ENCODE measurements at regions not wholly inside any gene's neighbourhood (a gene's known extent, or its start where the extent isn't known, plus 50 kb on each side); places are given as distances from the start of the nearest gene placed in this dataset.

DNA sequence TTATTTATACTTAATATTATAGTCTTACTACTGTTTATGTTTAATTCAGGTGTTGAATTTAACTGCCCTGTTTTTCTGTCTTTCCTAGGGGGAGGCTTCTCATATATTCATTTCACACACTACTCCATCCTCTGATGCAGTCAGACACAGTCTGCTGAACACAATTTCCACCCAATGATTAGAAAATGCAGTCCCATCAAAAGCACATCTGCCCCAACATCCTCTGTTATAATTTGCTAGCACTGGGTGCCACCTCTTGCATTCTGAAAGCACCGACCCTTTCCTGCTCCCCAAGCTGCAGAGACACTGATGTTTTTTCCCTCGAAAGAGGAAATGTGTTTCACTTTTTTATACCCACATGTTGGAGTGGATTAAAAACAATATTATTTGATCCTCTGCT is 474.7 kb downstream of the PID1 start:
- ATAC-seq, result no peak
- TF ChIP-seq BACH2 (CRISPR knock-in tag; IDR thresholded peaks at IDR 0.05; ENCODE audit: borderline replicate concordance) (no peak), SNAI2 (CRISPR knock-in tag; IDR thresholded peaks at IDR 0.05) (no peak)
- TF ChIP-seq, protein P1, sequence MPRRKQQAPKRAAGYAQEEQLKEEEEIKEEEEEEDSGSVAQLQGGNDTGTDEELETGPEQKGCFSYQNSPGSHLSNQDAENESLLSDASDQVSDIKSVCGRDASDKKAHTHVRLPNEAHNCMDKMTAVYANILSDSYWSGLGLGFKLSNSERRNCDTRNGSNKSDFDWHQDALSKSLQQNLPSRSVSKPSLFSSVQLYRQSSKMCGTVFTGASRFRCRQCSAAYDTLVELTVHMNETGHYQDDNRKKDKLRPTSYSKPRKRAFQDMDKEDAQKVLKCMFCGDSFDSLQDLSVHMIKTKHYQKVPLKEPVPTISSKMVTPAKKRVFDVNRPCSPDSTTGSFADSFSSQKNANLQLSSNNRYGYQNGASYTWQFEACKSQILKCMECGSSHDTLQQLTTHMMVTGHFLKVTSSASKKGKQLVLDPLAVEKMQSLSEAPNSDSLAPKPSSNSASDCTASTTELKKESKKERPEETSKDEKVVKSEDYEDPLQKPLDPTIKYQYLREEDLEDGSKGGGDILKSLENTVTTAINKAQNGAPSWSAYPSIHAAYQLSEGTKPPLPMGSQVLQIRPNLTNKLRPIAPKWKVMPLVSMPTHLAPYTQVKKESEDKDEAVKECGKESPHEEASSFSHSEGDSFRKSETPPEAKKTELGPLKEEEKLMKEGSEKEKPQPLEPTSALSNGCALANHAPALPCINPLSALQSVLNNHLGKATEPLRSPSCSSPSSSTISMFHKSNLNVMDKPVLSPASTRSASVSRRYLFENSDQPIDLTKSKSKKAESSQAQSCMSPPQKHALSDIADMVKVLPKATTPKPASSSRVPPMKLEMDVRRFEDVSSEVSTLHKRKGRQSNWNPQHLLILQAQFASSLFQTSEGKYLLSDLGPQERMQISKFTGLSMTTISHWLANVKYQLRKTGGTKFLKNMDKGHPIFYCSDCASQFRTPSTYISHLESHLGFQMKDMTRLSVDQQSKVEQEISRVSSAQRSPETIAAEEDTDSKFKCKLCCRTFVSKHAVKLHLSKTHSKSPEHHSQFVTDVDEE (CRISPR knock-in tag; IDR thresholded peaks at IDR 0.05), result no peak
- TF ChIP-seq, protein P2, sequence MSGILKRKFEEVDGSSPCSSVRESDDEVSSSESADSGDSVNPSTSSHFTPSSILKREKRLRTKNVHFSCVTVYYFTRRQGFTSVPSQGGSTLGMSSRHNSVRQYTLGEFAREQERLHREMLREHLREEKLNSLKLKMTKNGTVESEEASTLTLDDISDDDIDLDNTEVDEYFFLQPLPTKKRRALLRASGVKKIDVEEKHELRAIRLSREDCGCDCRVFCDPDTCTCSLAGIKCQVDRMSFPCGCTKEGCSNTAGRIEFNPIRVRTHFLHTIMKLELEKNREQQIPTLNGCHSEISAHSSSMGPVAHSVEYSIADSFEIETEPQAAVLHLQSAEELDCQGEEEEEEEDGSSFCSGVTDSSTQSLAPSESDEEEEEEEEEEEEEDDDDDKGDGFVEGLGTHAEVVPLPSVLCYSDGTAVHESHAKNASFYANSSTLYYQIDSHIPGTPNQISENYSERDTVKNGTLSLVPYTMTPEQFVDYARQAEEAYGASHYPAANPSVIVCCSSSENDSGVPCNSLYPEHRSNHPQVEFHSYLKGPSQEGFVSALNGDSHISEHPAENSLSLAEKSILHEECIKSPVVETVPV (CRISPR knock-in tag; IDR thresholded peaks at IDR 0.05), result no peak

DNA sequence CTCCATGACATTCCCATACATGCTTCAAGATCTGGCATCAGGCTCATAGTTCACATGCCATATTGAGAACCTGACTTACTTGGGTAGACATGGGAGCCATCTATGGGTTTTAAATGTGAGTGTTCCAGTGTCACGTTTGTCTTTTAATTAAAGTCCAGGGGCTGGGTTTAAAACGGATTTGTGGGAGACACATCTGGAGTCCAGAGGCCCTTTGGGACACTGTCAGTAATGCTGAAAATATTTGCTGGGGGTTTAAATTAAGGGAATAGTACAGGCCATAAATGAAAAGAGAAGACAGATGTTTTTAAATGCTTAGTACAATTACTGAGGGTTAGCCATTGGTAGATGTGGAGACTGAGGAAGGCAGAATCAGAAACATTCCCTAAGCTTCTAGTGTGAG is 478.0 kb downstream of the PID1 start:
- ATAC-seq, result no peak

DNA sequence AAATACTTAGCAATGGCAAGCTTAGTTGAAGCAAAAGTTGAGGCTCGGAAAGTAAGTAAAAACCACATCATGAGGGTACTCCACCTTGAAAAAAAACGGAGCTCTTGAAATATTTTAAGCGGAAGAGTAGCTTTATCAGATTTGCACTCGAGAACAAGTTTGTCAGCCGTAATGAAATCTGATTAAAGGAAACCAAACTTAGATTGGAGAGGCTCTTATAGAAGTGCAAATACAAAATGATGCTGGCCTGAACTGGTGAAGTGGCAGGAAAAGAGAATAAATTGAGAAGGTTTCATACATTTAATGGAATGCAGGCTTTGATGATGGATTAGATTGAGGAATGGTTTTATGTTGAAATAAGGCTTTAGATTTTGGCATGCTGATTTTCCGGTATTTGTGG is 484.2 kb downstream of the PID1 start:
- TF ChIP-seq RARB (CRISPR knock-in tag; IDR thresholded peaks at IDR 0.05) (no peak), ZNF8 (CRISPR knock-in tag; IDR thresholded peaks at IDR 0.05) (no peak)
- TF ChIP-seq, protein P3, sequence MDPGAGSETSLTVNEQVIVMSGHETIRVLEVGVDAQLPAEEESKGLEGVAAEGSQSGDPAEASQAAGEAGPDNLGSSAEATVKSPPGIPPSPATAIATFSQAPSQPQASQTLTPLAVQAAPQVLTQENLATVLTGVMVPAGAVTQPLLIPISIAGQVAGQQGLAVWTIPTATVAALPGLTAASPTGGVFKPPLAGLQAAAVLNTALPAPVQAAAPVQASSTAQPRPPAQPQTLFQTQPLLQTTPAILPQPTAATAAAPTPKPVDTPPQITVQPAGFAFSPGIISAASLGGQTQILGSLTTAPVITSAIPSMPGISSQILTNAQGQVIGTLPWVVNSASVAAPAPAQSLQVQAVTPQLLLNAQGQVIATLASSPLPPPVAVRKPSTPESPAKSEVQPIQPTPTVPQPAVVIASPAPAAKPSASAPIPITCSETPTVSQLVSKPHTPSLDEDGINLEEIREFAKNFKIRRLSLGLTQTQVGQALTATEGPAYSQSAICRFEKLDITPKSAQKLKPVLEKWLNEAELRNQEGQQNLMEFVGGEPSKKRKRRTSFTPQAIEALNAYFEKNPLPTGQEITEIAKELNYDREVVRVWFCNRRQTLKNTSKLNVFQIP (CRISPR knock-in tag; IDR thresholded peaks at IDR 0.05; ENCODE audit: borderline replicate concordance, low read depth), result no peak

More for the DNA sequence above, 478.0 kb downstream of the PID1 start:
- no peak for TF ChIP-seq BACH2 (CRISPR knock-in tag; IDR thresholded peaks at IDR 0.05; ENCODE audit: borderline replicate concordance)
- TF ChIP-seq ZC3H10 (CRISPR knock-in tag; IDR thresholded peaks at IDR 0.05), result no peak
- TF ChIP-seq, protein P4, sequence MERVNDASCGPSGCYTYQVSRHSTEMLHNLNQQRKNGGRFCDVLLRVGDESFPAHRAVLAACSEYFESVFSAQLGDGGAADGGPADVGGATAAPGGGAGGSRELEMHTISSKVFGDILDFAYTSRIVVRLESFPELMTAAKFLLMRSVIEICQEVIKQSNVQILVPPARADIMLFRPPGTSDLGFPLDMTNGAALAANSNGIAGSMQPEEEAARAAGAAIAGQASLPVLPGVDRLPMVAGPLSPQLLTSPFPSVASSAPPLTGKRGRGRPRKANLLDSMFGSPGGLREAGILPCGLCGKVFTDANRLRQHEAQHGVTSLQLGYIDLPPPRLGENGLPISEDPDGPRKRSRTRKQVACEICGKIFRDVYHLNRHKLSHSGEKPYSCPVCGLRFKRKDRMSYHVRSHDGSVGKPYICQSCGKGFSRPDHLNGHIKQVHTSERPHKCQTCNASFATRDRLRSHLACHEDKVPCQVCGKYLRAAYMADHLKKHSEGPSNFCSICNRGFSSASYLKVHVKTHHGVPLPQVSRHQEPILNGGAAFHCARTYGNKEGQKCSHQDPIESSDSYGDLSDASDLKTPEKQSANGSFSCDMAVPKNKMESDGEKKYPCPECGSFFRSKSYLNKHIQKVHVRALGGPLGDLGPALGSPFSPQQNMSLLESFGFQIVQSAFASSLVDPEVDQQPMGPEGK (CRISPR knock-in tag; IDR thresholded peaks at IDR 0.05; ENCODE audit: borderline replicate concordance), result no peak
- no peak for TF ChIP-seq TCF4 (CRISPR knock-in tag; IDR thresholded peaks at IDR 0.05; ENCODE audit: borderline replicate concordance)
- no peak for TF ChIP-seq RARB (CRISPR knock-in tag; IDR thresholded peaks at IDR 0.05)
- TF ChIP-seq, protein P2 (CRISPR knock-in tag; IDR thresholded peaks at IDR 0.05), result no peak
- TF ChIP-seq ARNTL (CRISPR knock-in tag; IDR thresholded peaks at IDR 0.05; ENCODE audit: borderline replicate concordance, low read depth), result no peak
- TF ChIP-seq ZNF8 (CRISPR knock-in tag; IDR thresholded peaks at IDR 0.05), result no peak
- no peak for TF ChIP-seq GLIS3 (CRISPR knock-in tag; IDR thresholded peaks at IDR 0.05)
- no peak for TF ChIP-seq OSR1 (CRISPR knock-in tag; IDR thresholded peaks at IDR 0.05)
- TF ChIP-seq ZNF565 (CRISPR knock-in tag; conservative IDR thresholded peaks at IDR 0.05; ENCODE audit: low read depth), result no peak
- TF ChIP-seq, protein P5, sequence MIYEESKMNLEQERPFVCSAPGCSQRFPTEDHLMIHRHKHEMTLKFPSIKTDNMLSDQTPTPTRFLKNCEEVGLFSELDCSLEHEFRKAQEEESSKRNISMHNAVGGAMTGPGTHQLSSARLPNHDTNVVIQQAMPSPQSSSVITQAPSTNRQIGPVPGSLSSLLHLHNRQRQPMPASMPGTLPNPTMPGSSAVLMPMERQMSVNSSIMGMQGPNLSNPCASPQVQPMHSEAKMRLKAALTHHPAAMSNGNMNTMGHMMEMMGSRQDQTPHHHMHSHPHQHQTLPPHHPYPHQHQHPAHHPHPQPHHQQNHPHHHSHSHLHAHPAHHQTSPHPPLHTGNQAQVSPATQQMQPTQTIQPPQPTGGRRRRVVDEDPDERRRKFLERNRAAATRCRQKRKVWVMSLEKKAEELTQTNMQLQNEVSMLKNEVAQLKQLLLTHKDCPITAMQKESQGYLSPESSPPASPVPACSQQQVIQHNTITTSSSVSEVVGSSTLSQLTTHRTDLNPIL (CRISPR knock-in tag; IDR thresholded peaks at IDR 0.05; ENCODE audit: low read depth), result no peak
- no peak for TF ChIP-seq PPARA (CRISPR knock-in tag; IDR thresholded peaks at IDR 0.05; ENCODE audit: borderline replicate concordance)
- TF ChIP-seq ZNF70 (CRISPR knock-in tag; IDR thresholded peaks at IDR 0.05), result no peak
- no peak for TF ChIP-seq ZFP3 (CRISPR knock-in tag; IDR thresholded peaks at IDR 0.05)
- TF ChIP-seq, protein P3 (CRISPR knock-in tag; IDR thresholded peaks at IDR 0.05; ENCODE audit: borderline replicate concordance, low read depth), result no peak
- no peak for TF ChIP-seq TOX (CRISPR knock-in tag; IDR thresholded peaks at IDR 0.05; ENCODE audit: borderline replicate concordance)
- no peak for TF ChIP-seq ZFP30 (CRISPR knock-in tag; IDR thresholded peaks at IDR 0.05)

More for the DNA sequence above, 484.2 kb downstream of the PID1 start:
- ATAC-seq, result no peak

Data from SK-N-SH treated with all-trans-retinoic acid at 6 μM for 48 hours (cell line).